22Rv1 (cell line): ENCODE measurements at regions not wholly inside any gene's neighbourhood (a gene's known extent, or its start where the extent isn't known, plus 50 kb on each side); places are given as distances from the start of the nearest gene placed in this dataset.

Experiments
- ZFX ChIP-seq: fragments of 450-650 bp; IDR thresholded peaks from 2 replicates; pipeline ENCODE4 v1.6.1; 2017; ENCODE audit warnings: antibody characterized with exemption, borderline replicate concordance
- TF ChIP-seq, protein P1 (sequence below): fragments of 450-650 bp; IDR thresholded peaks from 2 replicates; pipeline ENCODE4 v1.5.1; 2017; ENCODE audit warnings: mild to moderate bottlenecking

DNA sequence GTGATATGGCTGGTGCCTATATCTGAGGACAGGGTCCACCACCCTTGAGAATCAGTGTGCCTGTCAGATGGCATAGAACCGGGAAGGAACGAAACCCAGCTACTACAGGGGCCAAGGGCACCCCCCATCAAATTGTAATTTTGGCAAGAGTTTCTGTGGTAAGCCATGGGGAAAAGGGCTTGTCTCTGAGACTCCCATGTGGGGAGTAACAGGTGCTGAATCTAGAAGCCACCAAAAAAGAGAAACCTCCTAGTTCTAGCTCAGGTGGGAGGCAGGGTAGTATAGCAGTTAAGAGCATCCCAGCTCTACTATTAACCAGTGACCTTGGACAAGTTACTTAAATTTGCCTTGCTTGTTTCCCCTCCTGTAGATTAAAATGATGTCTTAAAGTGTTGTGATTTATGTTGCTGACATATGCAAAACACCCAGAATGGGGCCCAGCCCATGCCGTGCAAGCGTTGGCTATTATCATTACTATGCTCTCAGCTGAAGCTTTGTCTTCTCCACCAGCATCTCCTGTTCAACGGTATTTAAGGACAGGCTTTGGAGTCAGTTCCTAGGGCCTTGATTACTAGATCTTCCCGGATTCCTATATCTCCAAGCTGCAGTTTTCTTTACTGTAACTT, 210.7 kb upstream of the NLRP1 start:
- TF ChIP-seq, protein P1, sequence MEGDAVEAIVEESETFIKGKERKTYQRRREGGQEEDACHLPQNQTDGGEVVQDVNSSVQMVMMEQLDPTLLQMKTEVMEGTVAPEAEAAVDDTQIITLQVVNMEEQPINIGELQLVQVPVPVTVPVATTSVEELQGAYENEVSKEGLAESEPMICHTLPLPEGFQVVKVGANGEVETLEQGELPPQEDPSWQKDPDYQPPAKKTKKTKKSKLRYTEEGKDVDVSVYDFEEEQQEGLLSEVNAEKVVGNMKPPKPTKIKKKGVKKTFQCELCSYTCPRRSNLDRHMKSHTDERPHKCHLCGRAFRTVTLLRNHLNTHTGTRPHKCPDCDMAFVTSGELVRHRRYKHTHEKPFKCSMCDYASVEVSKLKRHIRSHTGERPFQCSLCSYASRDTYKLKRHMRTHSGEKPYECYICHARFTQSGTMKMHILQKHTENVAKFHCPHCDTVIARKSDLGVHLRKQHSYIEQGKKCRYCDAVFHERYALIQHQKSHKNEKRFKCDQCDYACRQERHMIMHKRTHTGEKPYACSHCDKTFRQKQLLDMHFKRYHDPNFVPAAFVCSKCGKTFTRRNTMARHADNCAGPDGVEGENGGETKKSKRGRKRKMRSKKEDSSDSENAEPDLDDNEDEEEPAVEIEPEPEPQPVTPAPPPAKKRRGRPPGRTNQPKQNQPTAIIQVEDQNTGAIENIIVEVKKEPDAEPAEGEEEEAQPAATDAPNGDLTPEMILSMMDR: no peak
- no peak for TF ChIP-seq ZFX
